H1 (cell line): ENCODE measurements at regions not wholly inside any gene's neighbourhood (a gene's known extent, or its start where the extent isn't known, plus 50 kb on each side); places are given as distances from the start of the nearest gene placed in this dataset.

Experiments used
- ATF2 ChIP-seq: IDR thresholded peaks from 2 replicates; pipeline ENCODE4 v1.6.1; 2012; ENCODE audit warnings: low read length, inconsistent platforms
- BACH1 ChIP-seq: IDR thresholded peaks from 2 replicates; pipeline ENCODE4 v1.6.1; 2012; ENCODE audit warnings: low read length, improper control_type of control experiment
- CTCF ChIP-seq, 3 experiments: IDR thresholded peaks; 1 replicate in 2 of 3; 2 replicates in 1 of 3; pipeline versions ENCODE4 v1.5.1 to v1.6.1; 2011; ENCODE audit warnings: low read length in 3 of 3, mild to moderate bottlenecking in 3 of 3, inconsistent platforms in 2 of 3, low read depth in 1 of 3, moderate library complexity in 1 of 3; ENCODE audit not compliant: insufficient read depth in 1 of 3; ENCODE audit errors: control extremely low read depth in 1 of 3
- EZH2 ChIP-seq: fragments of 200-600 bp; sonication (generic); IDR thresholded peaks from 2 replicates; pipeline ENCODE4 v1.7.1; 2012; ENCODE audit warnings: low read depth, mild to moderate bottlenecking, moderate library complexity, low read length, inconsistent platforms; ENCODE audit not compliant: severe bottlenecking
- GTF2F1 ChIP-seq: IDR thresholded peaks from 2 replicates; pipeline ENCODE4 v1.6.1; 2012; ENCODE audit warnings: low read depth, low read length, improper control_type of control experiment, borderline replicate concordance
- HDAC2 ChIP-seq, 2 experiments: fragments of 300-600 bp in 1 of 2; sonication (generic) in 1 of 2; IDR thresholded peaks; 2 replicates each; pipeline ENCODE4 v1.6.1; 2011 to 2012; ENCODE audit warnings: low read depth in 2 of 2, low read length in 2 of 2, mild to moderate bottlenecking in 2 of 2, moderate library complexity in 2 of 2, borderline replicate concordance in 1 of 2, inconsistent platforms in 1 of 2
- KDM1A ChIP-seq: fragments of 200-600, 300-600 bp; sonication (generic); IDR thresholded peaks from 2 replicates; pipeline ENCODE4 v1.7.1; 2016; ENCODE audit warnings: mild to moderate bottlenecking, low read length, borderline replicate concordance
- NRF1 ChIP-seq: IDR thresholded peaks from 2 replicates; pipeline ENCODE4 v1.6.1; 2011; ENCODE audit warnings: mild to moderate bottlenecking, low read depth, low read length, improper control_type of control experiment
- POLR2A ChIP-seq, 2 experiments: IDR thresholded peaks; 1 replicate in 1 of 2; 2 replicates in 1 of 2; pipeline ENCODE4 v1.6.1; 2011; ENCODE audit warnings: low read depth in 2 of 2, low read length in 2 of 2, mild to moderate bottlenecking in 2 of 2; ENCODE audit errors: control extremely low read depth in 1 of 2
- POLR2AphosphoS5 ChIP-seq: IDR thresholded peaks from 2 replicates; pipeline ENCODE4 v1.6.1; 2011; ENCODE audit warnings: low read depth, low read length

DNA sequence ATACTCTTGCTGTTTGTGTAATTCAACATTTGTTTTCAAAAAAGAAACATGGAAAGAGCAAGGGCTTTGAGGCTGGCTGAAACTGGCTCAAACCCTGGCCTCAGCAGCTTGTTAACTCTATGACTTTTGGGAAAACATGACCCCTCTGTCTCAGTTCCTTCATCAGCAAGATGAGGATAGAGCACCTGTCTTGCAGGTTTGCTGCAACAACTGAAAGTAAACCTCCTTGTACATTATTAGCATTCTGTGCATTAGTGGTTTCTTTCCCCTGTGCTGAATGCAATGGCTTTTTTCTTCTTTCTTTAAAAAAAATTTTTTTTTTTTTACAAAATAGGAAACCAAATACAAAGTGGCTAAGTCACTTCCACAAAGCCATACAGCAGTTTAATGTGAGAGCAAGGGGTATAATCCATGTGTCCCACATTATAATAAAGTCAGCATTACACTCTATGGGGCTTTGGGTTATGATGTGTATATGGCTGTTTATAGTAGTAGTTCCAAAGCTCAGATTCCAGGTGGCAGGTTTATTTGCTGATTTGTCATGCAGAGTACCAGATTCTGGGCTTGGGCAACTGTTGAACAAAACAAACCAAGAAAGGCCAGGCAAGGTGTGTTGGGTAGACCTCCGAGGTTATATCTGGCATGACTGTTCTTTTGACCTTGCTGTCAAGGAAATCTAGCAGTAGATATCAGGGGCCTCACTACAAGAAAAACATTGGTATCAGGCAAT is 194.5 kb upstream of the CNOT2 start:
- TF ChIP-seq CTCF (IDR thresholded peaks at IDR 0.05; ENCODE audit: control extremely low read depth in 1 of 3, insufficient read depth in 1 of 3, low read depth in 1 of 3, low read length in 3 of 3): no peak
- no peak for TF ChIP-seq POLR2A (IDR thresholded peaks at IDR 0.05; ENCODE audit: control extremely low read depth in 1 of 2, low read depth in 2 of 2, low read length in 2 of 2)
- TF ChIP-seq HDAC2 (IDR thresholded peaks at IDR 0.05; ENCODE audit: borderline replicate concordance in 1 of 2, low read depth in 2 of 2, low read length in 2 of 2): no peak
- TF ChIP-seq POLR2AphosphoS5: no peak
- TF ChIP-seq KDM1A: no peak
- no peak for TF ChIP-seq GTF2F1
- TF ChIP-seq ATF2: no peak
- no peak for TF ChIP-seq EZH2
- no peak for TF ChIP-seq BACH1
- no peak for TF ChIP-seq NRF1
